Tibial nerve (tissue), 3 donors: ENCODE measurements at regions not wholly inside any gene's neighbourhood (a gene's known extent, or its start where the extent isn't known, plus 50 kb on each side); places are given as distances from the start of the nearest gene placed in this dataset.
"Not testable (repeated sequence)": the region's sequence is repeated elsewhere in the genome, so short reads cannot be mapped to it uniquely, and the experiment has no call there.

Source experiments
- POLR2A ChIP-seq, 2 donors: fragments of 450-650 bp; IDR thresholded peaks; one replicate each; pipeline ENCODE4 v1.6.1; 2017; ENCODE audit warnings: antibody characterized with exemption in 2 of 2, mild to moderate bottlenecking in 2 of 2, moderate library complexity in 2 of 2
- TF ChIP-seq, protein P1 (sequence below), 5 experiments: fragments of 200-600 bp in 3 of 5; fragments of 450-650 bp in 2 of 5; sonication (generic) in 3 of 5; IDR thresholded peaks; one replicate each; pipeline ENCODE4 v1.5.1; 2016 to 2019; ENCODE audit warnings: antibody characterized with exemption in 5 of 5, mild to moderate bottlenecking in 3 of 5, moderate library complexity in 2 of 5

DNA sequence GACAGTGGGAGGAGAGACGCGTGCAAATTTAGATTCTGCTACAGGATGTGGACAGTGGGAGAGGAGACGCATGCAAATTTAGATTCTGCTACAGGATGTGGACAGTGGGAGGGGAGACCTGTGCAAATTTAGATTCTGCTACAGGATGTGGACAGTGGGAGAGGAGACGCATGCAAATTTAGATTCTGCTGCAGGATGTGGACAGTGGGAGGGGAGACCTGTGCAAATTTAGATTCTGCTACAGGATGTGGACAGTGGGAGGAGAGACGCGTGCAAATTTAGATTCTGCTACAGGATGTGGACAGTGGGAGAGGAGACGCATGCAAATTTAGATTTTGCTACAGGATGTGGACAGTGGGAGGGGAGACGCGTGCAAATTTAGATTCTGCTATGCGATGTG, 143.1 kb downstream of the LMLN start:
- TF ChIP-seq, protein P1, sequence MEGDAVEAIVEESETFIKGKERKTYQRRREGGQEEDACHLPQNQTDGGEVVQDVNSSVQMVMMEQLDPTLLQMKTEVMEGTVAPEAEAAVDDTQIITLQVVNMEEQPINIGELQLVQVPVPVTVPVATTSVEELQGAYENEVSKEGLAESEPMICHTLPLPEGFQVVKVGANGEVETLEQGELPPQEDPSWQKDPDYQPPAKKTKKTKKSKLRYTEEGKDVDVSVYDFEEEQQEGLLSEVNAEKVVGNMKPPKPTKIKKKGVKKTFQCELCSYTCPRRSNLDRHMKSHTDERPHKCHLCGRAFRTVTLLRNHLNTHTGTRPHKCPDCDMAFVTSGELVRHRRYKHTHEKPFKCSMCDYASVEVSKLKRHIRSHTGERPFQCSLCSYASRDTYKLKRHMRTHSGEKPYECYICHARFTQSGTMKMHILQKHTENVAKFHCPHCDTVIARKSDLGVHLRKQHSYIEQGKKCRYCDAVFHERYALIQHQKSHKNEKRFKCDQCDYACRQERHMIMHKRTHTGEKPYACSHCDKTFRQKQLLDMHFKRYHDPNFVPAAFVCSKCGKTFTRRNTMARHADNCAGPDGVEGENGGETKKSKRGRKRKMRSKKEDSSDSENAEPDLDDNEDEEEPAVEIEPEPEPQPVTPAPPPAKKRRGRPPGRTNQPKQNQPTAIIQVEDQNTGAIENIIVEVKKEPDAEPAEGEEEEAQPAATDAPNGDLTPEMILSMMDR (IDR thresholded peaks at IDR 0.05), result not testable (repeated sequence)
- not testable (repeated sequence) for TF ChIP-seq POLR2A (IDR thresholded peaks at IDR 0.05)
